Activated CD4-positive, CD25-positive, alpha-beta regulatory T cell (primary cell): ENCODE measurements at regions not wholly inside any gene's neighbourhood (a gene's known extent, or its start where the extent isn't known, plus 50 kb on each side); places are given as distances from the start of the nearest gene placed in this dataset.

Source experiments
- DNase-seq, 4 experiments: peaks; one replicate each; lab custom pipeline; 2025; lab: John Stamatoyannopoulos, UW

DNA sequence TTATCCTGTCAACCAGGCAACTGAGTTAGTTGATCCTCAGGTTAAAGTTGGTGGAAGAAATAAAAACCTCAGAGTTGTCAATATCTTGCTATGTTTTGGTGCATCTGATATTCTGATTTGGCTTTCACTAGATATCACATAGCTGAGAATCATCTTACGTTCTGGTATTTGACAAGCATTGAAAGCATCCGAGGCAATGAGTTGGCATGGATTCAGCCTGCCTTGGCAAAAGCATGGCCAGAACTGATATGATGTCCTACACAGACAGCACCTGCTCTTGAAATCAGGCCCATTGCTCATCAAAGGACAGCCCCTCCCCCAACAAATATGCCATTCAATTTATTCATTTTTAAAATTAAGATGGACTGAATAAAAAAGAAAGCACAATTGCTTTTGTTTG lies 320.7 kb upstream of the ATP2B1 start:
- no peak for DNase-seq

GRCh38 chr12:90028635-90029051 lies 320.0 kb upstream of the ATP2B1 start:
- no peak for DNase-seq

DNA sequence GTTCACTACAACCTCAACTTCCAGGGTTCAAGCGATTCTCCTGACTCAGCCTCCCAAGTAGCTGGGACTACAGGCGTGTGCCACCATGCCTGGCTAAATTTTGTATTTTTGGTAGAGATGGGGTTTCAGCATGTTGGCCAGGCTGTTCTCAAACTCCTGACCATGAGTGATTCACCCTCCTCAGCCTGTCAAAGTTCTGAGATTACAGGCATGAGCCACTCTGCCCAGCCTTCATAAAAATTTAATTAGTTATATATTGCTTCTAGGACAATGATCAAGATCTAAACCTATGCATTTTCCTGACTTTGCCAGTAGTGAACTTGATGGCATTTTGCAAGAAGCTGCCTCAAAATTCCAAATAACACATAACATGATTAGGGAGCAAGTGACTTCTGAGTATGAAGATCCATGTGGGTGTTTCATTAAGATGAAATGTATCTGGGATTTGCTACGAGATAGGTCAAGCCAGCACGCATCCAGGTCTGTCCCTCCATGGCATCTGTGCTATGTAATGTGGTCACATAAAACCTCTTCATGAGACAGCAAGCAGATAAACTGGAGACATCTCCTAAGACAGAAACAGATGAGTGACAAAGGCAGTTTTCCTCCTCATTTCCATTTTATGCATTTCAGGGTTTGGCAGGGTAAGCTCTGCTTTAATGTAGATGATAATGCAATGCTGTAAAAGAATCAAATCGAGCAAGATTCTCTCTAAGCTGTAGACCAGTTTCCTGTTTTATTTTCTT lies 319.4 kb upstream of the ATP2B1 start:
- DNase-seq, result no peak

- DNase-seq, result no peak
Measured at GRCh38 chr12:90027041-90027440, 318.4 kb upstream of the ATP2B1 start.

GRCh38 chr12:90026516-90026915 lies 317.9 kb upstream of the ATP2B1 start:
- DNase-seq, result no peak

- no peak for DNase-seq
Measured at GRCh38 chr12:90024262-90024661, 315.6 kb upstream of the ATP2B1 start.

- no peak for DNase-seq
Measured at GRCh38 chr12:90023207-90023900, 314.7 kb upstream of the ATP2B1 start.

DNA sequence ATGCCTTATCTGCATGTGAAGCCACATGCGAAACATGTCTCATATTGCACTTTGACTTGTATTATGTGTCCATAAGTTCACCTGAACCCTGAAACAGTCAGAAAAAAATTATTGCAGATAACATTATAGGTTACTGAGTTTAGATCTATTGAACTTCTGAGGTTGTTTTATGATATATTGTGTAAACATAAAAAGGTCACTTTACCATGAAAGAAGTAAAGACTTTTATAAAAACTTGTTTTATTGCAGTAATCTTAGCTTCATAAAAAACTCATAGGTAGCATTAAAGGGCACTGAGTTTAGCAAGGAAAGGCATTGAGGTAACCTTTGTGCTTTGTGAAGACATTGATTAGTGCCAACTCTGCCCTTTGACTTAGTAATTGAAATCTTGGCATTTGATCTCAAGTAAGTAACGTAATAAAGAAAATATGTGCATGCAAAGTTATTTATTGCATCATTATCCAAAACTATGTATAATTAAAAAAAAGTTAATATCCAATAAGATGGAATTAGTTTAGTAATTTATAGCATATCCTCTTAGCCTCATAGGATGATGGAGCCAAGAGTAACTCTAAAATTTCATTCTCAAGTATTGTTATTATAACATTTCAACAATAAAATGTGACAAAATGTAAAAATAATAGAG lies 313.3 kb upstream of the ATP2B1 start:
- no peak for DNase-seq

GRCh38 chr12:90020881-90021280 lies 312.2 kb upstream of the ATP2B1 start:
- no peak for DNase-seq

DNA sequence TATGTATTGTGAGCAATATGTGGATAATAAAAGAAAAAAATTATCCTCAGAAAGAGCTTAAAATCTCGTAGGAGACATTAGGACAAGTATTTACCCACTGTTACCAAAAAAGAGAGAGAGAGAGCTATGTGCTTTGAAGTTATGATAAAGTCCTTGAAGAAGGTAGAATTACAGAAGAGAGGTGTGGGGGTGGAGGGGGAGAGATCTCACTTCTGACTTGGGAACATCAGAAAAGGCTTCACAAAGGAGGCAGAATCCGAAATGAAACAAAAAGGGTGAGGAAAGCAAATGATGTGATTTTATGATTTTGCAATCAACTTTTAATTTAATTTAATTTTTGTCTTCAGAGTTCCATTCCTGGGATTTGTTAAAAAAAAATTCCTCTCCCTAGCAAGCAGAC lies 311.8 kb upstream of the ATP2B1 start:
- DNase-seq, result no peak

GRCh38 chr12:90020014-90020413 lies 311.4 kb upstream of the ATP2B1 start:
- no peak for DNase-seq

DNA sequence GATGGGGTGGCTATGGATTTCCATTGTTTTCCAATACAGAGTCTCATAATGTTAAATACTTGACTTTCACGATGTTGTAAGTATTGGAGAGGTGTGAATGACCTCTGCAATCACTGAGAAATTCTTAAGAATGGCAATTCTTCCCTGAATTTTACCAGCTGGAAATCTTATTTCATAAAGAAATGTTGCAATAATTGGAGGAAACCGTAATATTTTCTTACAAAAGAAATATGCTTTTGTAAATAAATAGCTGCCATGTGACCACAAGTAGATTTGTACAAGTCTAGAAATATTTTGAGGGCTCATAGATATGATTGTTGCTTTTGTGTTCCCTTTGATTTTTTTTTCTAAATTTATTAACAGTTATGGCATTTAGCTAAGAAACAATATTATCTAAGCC lies 308.7 kb upstream of the ATP2B1 start:
- DNase-seq, result no peak

- DNase-seq, result no peak
Measured at GRCh38 chr12:90015228-90015627, 306.6 kb upstream of the ATP2B1 start.

DNA sequence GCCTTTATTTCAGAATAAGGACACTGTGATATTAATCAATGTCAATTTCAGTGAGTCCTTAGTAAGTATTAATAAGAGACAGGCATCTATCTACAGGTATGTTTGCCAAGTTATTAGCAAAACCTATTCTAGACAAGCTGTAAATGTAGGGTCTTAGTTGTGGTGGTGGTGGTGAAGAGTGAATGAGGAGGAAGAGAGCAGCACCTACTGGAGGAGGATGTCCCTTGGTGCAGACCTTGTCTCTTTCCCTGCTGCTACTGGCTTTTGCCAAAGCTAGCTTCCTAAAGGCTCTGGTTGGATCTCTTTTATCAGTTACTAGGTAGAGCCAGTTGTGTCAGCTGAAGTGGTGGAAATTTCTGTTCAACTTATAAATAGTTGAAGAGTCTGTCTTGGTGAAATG lies 304.8 kb upstream of the ATP2B1 start:
- no peak for DNase-seq

DNA sequence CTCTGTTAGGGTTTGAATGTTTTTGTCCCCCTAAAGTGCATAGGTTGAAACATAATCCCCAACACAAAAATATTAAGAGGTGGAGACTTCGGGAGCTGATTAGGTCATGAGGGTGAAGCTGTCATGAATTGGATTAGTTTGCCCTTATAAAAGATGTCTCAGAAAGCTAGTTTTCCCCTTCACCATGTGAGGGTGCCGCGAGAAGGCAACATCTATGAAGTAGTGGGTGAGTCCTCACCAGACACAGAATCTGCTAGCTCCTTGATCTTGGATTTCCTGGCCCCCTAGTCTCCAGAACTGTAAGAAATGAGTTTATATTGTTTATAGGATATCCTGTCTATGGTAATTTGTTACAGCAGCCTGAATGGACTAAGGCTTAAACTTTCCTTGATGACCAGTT lies 301.5 kb upstream of the ATP2B1 start:
- no peak for DNase-seq

GRCh38 chr12:90008277-90008676 lies 299.6 kb upstream of the ATP2B1 start:
- DNase-seq, result no peak

GRCh38 chr12:90004319-90005074 lies 295.9 kb upstream of the ATP2B1 start:
- no peak for DNase-seq

GRCh38 chr12:90003688-90004087 lies 295.1 kb upstream of the ATP2B1 start:
- DNase-seq, result no peak

DNA sequence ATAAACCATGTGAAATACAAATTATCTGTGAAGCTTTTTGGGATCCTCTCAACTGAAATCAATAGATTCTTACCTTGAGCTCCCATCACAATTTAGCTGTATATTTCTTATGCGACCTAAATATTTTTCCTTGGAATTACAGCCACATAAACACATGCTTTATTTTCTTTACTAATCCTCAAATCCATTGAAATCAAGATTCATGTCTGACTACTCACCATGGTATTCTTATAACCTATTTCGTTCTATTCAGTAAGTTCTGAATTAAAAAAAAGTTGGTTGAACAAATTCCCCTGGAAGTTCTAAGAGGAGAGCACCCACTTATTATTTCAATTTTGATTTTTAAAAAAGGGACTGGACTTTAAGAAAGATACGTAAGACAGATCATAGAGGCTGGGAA lies 292.1 kb upstream of the ATP2B1 start:
- no peak for DNase-seq

DNA sequence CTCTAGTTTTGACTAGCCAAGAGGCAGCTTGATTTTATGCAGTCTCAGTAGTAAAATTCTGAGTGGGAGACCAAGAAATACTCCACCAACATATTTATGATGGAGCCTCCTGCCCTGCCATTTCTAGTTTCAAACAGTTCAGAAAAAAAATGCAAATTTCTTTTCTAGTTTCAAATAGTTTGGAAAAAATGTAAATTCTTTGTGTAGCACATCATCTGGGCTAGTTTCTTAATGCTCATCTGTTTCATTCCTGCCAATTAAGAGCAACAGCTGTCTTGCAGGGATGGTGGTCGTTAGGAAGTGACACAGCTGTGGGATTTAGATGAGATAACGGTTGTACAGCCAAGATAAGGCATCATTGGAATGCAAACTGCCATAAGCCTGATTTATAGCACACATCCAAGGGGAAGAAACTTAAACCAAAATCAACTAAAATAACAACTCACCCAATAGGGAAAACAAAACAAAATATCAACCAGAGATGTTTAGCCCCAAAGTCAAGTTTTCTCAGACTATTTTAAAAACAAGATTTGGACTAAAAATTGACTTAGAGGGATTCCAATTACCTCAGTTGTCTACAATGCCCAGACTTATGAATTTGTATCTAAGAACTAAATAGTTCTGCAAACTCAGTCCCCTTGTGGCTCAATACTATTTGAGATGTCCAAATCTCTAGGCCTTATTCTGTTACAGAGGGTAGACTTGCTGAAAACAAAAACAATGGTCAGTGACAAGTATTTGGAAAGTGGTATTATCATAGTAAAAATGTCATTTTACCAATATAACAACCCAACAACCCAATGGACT lies 291.3 kb upstream of the ATP2B1 start:
- DNase-seq, result no peak

DNA sequence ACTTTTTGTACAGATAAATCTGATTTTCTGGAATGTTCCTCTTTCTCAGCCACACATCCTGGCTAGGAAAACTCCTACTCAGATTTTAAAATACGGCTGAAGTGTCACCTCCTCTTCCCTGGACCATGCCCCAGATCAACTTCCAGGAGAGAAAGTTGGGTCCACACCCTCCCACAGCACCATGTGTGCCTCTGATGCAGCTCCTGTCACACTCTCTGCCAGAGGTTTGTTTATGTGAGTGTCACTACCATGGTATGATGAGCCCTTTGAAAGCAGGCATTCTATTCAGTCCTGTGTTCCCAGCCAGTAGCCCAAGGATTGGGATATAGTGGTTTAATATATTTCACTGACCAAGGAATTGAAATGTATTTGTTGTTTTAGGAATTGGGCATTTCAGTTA lies 287.2 kb upstream of the ATP2B1 start:
- DNase-seq, result no peak

- DNase-seq, result no peak
Measured at GRCh38 chr12:89994911-89995310, 286.3 kb upstream of the ATP2B1 start.
